WTC11 (cell line): ENCODE measurements at regions not wholly inside any gene's neighbourhood (a gene's known extent, or its start where the extent isn't known, plus 50 kb on each side); places are given as distances from the start of the nearest gene placed in this dataset.

Source experiments
- ATF1 ChIP-seq: sonication (generic); formaldehyde crosslinking; IDR thresholded peaks from 2 replicates; pipeline ENCODE4 v1.8.1; 2023; ENCODE audit warnings: mild to moderate bottlenecking, moderate library complexity, missing genetic modification reagents
- ATF3 ChIP-seq: sonication (generic); formaldehyde crosslinking; conservative IDR thresholded peaks from 2 replicates; pipeline ENCODE4 v1.8.1; 2022; ENCODE audit warnings: mild to moderate bottlenecking, missing genetic modification reagents
- CTCF ChIP-seq: fragments of 200-600 bp; IDR thresholded peaks from 2 replicates; pipeline ENCODE4 v1.8.0; 2022; ENCODE audit warnings: antibody characterized with exemption
- ELF4 ChIP-seq: sonication (generic); formaldehyde crosslinking; IDR thresholded peaks from 2 replicates; pipeline ENCODE4 v1.8.1; 2022; ENCODE audit warnings: low read depth, mild to moderate bottlenecking, moderate library complexity, missing genetic modification reagents
- FOXJ3 ChIP-seq: sonication (generic); formaldehyde crosslinking; IDR thresholded peaks from 2 replicates; pipeline ENCODE4 v1.9.0; 2021; ENCODE audit warnings: missing genetic modification reagents, mild to moderate bottlenecking, borderline replicate concordance
- FOXK1 ChIP-seq: sonication (generic); formaldehyde crosslinking; IDR thresholded peaks from 2 replicates; pipeline ENCODE4 v1.8.0; 2022; ENCODE audit warnings: mild to moderate bottlenecking, moderate library complexity, missing genetic modification reagents
- GABPB1 ChIP-seq: sonication (generic); formaldehyde crosslinking; IDR thresholded peaks from 2 replicates; pipeline ENCODE4 v1.8.1; 2023; ENCODE audit warnings: mild to moderate bottlenecking, missing genetic modification reagents
- IRF2 ChIP-seq: sonication (generic); formaldehyde crosslinking; IDR thresholded peaks from 2 replicates; pipeline ENCODE4 v1.8.0; 2022; ENCODE audit warnings: low read depth, missing genetic modification reagents, borderline replicate concordance
- NFYB ChIP-seq: sonication (generic); formaldehyde crosslinking; conservative IDR thresholded peaks from 2 replicates; pipeline ENCODE4 v1.8.0; 2022; ENCODE audit warnings: low read depth, missing genetic modification reagents
- TP53 ChIP-seq: sonication (generic); formaldehyde crosslinking; IDR thresholded peaks from 2 replicates; pipeline ENCODE4 v1.8.1; 2023; ENCODE audit warnings: mild to moderate bottlenecking, missing genetic modification reagents
- USF2 ChIP-seq: sonication (generic); formaldehyde crosslinking; IDR thresholded peaks from 2 replicates; pipeline ENCODE4 v1.8.1; 2023; ENCODE audit warnings: mild to moderate bottlenecking, missing genetic modification reagents, moderate library complexity
- ZBTB21 ChIP-seq: sonication (generic); formaldehyde crosslinking; IDR thresholded peaks from 2 replicates; pipeline ENCODE4 v1.8.1; 2023; ENCODE audit warnings: mild to moderate bottlenecking, missing genetic modification reagents, borderline replicate concordance
- ZNF121 ChIP-seq: sonication (generic); formaldehyde crosslinking; IDR thresholded peaks from 2 replicates; pipeline ENCODE4 v1.8.0; 2023; ENCODE audit warnings: missing genetic modification reagents
- ZNF138 ChIP-seq: sonication (generic); formaldehyde crosslinking; conservative IDR thresholded peaks from 2 replicates; pipeline ENCODE4 v1.8.1; 2022; ENCODE audit warnings: mild to moderate bottlenecking, moderate library complexity, missing genetic modification reagents

- TF ChIP-seq CTCF (no peak), ZBTB21 (CRISPR knock-in tag) (no peak), USF2 (no peak), TP53 (CRISPR knock-in tag) (no peak), ATF3 (CRISPR knock-in tag) (no peak), ELF4 (CRISPR knock-in tag) (0 out of 2 replicates have a peak, but pooled peaks have one; percentile 42), ZNF121 (no peak), NFYB (CRISPR knock-in tag) (no peak; the same call in 1 of the 2 replicates), FOXK1 (no peak), ATF1 (no peak), IRF2 (CRISPR knock-in tag) (no peak), ZNF138 (CRISPR knock-in tag) (no peak), GABPB1 (no peak), FOXJ3 (CRISPR knock-in tag) (no peak)
Measured at GRCh38 chr6:158868890-158869825, 50.0 kb upstream of the EZR start.
